ENCODE measurements at regions not wholly inside any gene's neighbourhood (a gene's known extent, or its start where the extent isn't known, plus 50 kb on each side); places are given as distances from the start of the nearest gene placed in this dataset.

DNA sequence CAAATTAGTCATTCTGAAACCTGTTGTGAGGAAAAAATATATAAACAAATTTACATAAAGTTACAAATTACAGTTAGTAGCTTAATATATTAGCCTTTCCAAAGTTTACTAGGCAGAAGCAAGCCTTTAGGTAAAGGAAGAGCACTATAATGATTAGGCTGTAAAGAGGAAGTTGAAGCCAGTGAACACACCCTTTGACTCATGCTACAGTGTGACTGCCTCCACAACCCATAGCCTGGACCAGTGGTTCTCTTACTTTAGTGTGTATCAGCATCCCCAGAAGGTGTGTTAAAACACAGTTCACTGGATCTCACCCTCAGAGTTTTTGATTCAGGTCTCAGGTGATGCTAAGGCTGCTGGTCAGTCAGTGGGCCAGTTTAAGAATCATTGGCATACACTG lies 91.4 kb upstream of the DEFB112 start:
- no peak overlapping the region for H3K4me3 Mint-ChIP-seq (ENCODE audit: unreplicated experiment)
- no peaks in the 10 kb centered on the region for H3K9me3 Mint-ChIP-seq (ENCODE audit: unreplicated experiment)
- H3K27me3 Mint-ChIP-seq (ENCODE audit: unreplicated experiment) = no peaks in the 10 kb centered on the region
- no peaks in the 10 kb centered on the region for H3K36me3 Mint-ChIP-seq (ENCODE audit: low read depth, unreplicated experiment)
- no peak overlapping the region for H3K27ac Mint-ChIP-seq (ENCODE audit: unreplicated experiment)
- no peaks in the 10 kb centered on the region for H3K4me1 Mint-ChIP-seq (ENCODE audit: unreplicated experiment)
- DNase-seq (ENCODE audit: low spot score) = no peak
- TF ChIP-seq, protein P1, sequence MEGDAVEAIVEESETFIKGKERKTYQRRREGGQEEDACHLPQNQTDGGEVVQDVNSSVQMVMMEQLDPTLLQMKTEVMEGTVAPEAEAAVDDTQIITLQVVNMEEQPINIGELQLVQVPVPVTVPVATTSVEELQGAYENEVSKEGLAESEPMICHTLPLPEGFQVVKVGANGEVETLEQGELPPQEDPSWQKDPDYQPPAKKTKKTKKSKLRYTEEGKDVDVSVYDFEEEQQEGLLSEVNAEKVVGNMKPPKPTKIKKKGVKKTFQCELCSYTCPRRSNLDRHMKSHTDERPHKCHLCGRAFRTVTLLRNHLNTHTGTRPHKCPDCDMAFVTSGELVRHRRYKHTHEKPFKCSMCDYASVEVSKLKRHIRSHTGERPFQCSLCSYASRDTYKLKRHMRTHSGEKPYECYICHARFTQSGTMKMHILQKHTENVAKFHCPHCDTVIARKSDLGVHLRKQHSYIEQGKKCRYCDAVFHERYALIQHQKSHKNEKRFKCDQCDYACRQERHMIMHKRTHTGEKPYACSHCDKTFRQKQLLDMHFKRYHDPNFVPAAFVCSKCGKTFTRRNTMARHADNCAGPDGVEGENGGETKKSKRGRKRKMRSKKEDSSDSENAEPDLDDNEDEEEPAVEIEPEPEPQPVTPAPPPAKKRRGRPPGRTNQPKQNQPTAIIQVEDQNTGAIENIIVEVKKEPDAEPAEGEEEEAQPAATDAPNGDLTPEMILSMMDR (IDR thresholded peaks at IDR 0.05; ENCODE audit: unreplicated experiment) = no peak

- no peaks in the 10 kb centered on the region for H3K36me3 Mint-ChIP-seq (ENCODE audit: low read depth, unreplicated experiment)
- no peaks in the 10 kb centered on the region for H3K27me3 Mint-ChIP-seq (ENCODE audit: unreplicated experiment)
- H3K4me1 Mint-ChIP-seq (ENCODE audit: unreplicated experiment) = no peaks in the 10 kb centered on the region
- TF ChIP-seq, protein P1 (IDR thresholded peaks at IDR 0.05; ENCODE audit: unreplicated experiment) = no peak
- H3K4me3 Mint-ChIP-seq (ENCODE audit: unreplicated experiment) = no peak overlapping the region
- H3K9me3 Mint-ChIP-seq (ENCODE audit: unreplicated experiment) = no peaks in the 10 kb centered on the region
- no peak for DNase-seq (ENCODE audit: low spot score)
- H3K27ac Mint-ChIP-seq (ENCODE audit: unreplicated experiment) = no peak overlapping the region
Measured at GRCh38 chr6:50143011-50143719, 93.4 kb upstream of the DEFB112 start.

- Mint-ChIP-seq H3K36me3 (ENCODE audit: low read depth, unreplicated experiment) (no peaks in the 10 kb centered on the region), H3K9me3 (ENCODE audit: unreplicated experiment) (no peaks in the 10 kb centered on the region), H3K4me3 (ENCODE audit: unreplicated experiment) (no peak overlapping the region), H3K27ac (ENCODE audit: unreplicated experiment) (no peak overlapping the region), H3K27me3 (ENCODE audit: unreplicated experiment) (no peaks in the 10 kb centered on the region), H3K4me1 (ENCODE audit: unreplicated experiment) (no peaks in the 10 kb centered on the region)
- TF ChIP-seq, protein P1 (IDR thresholded peaks at IDR 0.05; ENCODE audit: unreplicated experiment) = peak; percentile 90
- no peak for DNase-seq (ENCODE audit: low spot score)
Measured at GRCh38 chr6:50145125-50145524, 95.4 kb upstream of the DEFB112 start.

- H3K36me3 Mint-ChIP-seq (ENCODE audit: low read depth, unreplicated experiment) = no peaks in the 10 kb centered on the region
- H3K4me3 Mint-ChIP-seq (ENCODE audit: unreplicated experiment) = no peak overlapping the region
- TF ChIP-seq, protein P1 (IDR thresholded peaks at IDR 0.05; ENCODE audit: unreplicated experiment) = no peak
- H3K4me1 Mint-ChIP-seq (ENCODE audit: unreplicated experiment) = no peaks in the 10 kb centered on the region
- DNase-seq (ENCODE audit: low spot score) = no peak
- no peak overlapping the region for H3K27ac Mint-ChIP-seq (ENCODE audit: unreplicated experiment)
- no peaks in the 10 kb centered on the region for H3K27me3 Mint-ChIP-seq (ENCODE audit: unreplicated experiment)
- no peaks in the 10 kb centered on the region for H3K9me3 Mint-ChIP-seq (ENCODE audit: unreplicated experiment)
Measured at GRCh38 chr6:50147371-50147770, 97.6 kb upstream of the DEFB112 start.

DNA sequence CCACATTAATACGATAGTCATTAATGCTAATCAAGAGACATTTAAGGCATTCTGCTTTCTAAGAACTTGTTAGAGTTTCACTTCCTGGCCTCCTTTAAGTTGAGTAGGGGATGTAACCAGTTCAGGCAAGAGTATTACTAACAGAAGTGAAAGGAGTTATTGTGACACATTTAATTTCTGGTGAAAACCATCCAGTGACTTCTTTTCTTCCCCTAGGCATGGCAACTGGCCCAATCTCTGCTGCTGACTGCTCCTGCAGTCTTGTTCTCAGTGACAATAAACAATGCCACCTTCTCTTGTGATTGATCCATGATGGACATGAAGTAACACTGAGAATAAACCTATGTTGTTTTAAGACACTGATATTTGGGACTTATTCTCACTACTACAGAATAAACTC lies 130.9 kb upstream of the DEFB112 start:
- no peak overlapping the region for H3K27ac Mint-ChIP-seq (ENCODE audit: unreplicated experiment)
- H3K27me3 Mint-ChIP-seq (ENCODE audit: unreplicated experiment) = no peaks in the 10 kb centered on the region
- no peaks in the 10 kb centered on the region for H3K9me3 Mint-ChIP-seq (ENCODE audit: unreplicated experiment)
- no peaks in the 10 kb centered on the region for H3K36me3 Mint-ChIP-seq (ENCODE audit: low read depth, unreplicated experiment)
- H3K4me3 Mint-ChIP-seq (ENCODE audit: unreplicated experiment) = no peak overlapping the region
- DNase-seq (ENCODE audit: low spot score) = no peak
- no peaks in the 10 kb centered on the region for H3K4me1 Mint-ChIP-seq (ENCODE audit: unreplicated experiment)
- TF ChIP-seq, protein P1 (IDR thresholded peaks at IDR 0.05; ENCODE audit: unreplicated experiment) = no peak

Measured in endothelial cell (in vitro differentiated cells).